Urinary bladder (tissue), 3 donors: ENCODE measurements at regions not wholly inside any gene's neighbourhood (a gene's known extent, or its start where the extent isn't known, plus 50 kb on each side); places are given as distances from the start of the nearest gene placed in this dataset.
"Not testable (repeated sequence)": the region's sequence is repeated elsewhere in the genome, so short reads cannot be mapped to it uniquely, and the experiment has no call there.

Source experiments
- DNase-seq: peaks from one replicate; pipeline ENCODE4 v3.0.0-alpha.2; 2015; ENCODE audit errors: extremely low spot score
- H3K27ac ChIP-seq: one replicate; pipeline ENCODE4 v1.5.1; 2013; ENCODE audit warnings: low read depth, mild to moderate bottlenecking, moderate library complexity
- H3K36me3 ChIP-seq: one replicate; pipeline ENCODE4 v1.6.1; 2013; ENCODE audit warnings: mild to moderate bottlenecking, moderate library complexity; ENCODE audit not compliant: insufficient read depth
- H3K4me1 ChIP-seq: one replicate; pipeline ENCODE4 v1.6.1; 2013; ENCODE audit warnings: mild to moderate bottlenecking, moderate library complexity; ENCODE audit not compliant: insufficient read depth
- H3K4me3 ChIP-seq: one replicate; pipeline ENCODE4 v1.5.1; 2013; ENCODE audit warnings: low read depth, low read length
- WGBS: extraction: QIAGEN DNeasy Blood & Tissue Kit; methylation state at CpG from one replicate; pipeline ENCODE4 v1.1.7; 2013; 5-methylcytosine and 5-hydroxymethylcytosine counted together
- donor health status: healthy with polysubstance abuse.
- donor health status: healthy.

DNA sequence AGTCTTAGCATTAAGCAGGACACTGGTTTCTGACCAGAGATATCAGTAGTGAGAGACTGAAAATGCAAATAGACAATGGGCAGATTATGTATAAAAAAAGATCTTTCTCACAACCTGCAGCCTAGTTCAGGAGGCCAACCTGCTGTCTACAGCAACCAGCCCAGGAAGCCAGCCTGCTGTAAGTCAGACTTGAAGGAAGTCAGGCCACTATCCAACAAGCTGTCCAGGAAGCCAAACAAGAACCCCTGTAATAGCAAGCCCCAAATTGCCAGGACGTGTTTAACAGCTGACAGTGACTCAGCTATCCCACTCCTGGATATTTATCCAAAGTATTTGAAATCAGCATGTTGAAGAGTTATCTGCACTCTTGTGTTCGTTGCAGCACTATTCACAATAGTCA lies 121.8 kb upstream of the SPIN1 start:
- Histone ChIP-seq H3K36me3 (no peaks in the 10 kb centered on the region), H3K27ac (no peak overlapping the region), H3K4me1 (no peaks in the 10 kb centered on the region), H3K4me3 (no peak overlapping the region)
- WGBS = 49% methylated on average over 2 of the region's 2 CpGs
- DNase-seq = no peak

DNA sequence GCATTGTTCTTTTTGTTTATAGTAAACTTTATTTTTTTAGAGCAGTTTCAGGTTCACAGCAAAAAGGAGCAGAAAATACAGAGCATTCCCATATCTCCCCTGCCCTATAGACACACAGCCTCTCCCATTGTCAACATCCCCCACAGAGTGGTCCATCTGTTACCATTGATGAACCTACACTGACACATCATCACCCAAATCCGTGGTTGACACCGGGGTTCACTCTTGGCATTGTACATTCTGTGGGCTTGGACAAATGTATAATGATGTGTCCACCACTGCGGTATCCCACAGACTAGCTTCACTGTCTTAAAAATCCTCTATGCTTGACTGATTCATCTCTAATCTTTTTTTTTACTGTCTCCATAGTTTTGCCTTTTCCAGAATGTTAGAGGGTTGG lies 120.7 kb upstream of the SPATA31C2 start:
- Histone ChIP-seq H3K36me3 (no peaks in the 10 kb centered on the region), H3K27ac (no peak overlapping the region), H3K4me3 (no peak overlapping the region), H3K4me1 (no peaks in the 10 kb centered on the region)
- WGBS = 93% methylated on average over 3 of the region's 3 CpGs
- DNase-seq = no peak

DNA sequence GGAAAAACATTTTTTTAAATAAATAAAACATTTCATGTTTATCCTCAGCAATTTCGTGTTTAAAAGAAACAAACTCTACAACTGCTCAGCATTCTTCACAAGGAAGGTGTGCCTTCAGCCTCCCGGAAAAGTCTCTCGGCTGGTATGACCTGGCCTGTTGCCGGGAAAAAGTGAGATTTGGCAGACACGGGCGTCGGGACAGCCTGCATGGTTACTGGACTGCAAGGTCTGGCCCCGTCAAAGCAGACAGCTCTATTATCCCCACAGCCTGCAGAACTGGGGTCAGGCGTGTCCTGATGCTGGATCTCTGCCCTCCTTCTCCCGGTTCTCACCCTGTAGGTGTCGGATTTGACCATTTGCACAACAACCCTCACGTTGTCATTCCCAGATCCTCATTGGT lies 120.3 kb upstream of the SPATA31C2 start:
- H3K36me3 ChIP-seq = no peaks in the 10 kb centered on the region
- H3K4me1 ChIP-seq = no peaks in the 10 kb centered on the region
- 16% methylated on average over 12 of the region's 12 CpGs for WGBS
- H3K4me3 ChIP-seq = no peak overlapping the region
- no peak overlapping the region for H3K27ac ChIP-seq
- no peak for DNase-seq

DNA sequence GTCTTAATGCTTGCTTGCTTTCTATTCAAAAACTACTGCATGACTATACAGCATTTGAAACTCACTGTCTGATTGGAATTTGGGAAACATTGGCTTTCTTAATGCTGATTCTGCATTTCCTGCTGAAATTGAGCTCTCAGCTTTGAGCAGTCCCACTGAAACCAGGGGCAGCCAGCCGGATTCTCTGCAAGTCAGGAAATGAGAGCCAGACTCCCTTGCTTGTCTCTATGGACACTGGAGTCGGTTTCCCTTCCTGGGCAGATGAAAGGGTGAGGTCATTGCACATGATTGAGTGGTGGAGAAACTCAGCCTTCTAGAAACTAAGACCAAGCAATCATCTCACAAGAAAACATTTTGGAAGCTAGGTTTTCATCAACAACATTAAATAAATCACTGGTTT lies 119.7 kb upstream of the SPATA31C2 start:
- no peak overlapping the region for H3K4me3 ChIP-seq
- H3K4me1 ChIP-seq = no peaks in the 10 kb centered on the region
- H3K27ac ChIP-seq = no peak overlapping the region
- 18% methylated on average over 2 of the region's 2 CpGs for WGBS
- peak; percentile 52 for DNase-seq
- no peaks in the 10 kb centered on the region for H3K36me3 ChIP-seq

DNA sequence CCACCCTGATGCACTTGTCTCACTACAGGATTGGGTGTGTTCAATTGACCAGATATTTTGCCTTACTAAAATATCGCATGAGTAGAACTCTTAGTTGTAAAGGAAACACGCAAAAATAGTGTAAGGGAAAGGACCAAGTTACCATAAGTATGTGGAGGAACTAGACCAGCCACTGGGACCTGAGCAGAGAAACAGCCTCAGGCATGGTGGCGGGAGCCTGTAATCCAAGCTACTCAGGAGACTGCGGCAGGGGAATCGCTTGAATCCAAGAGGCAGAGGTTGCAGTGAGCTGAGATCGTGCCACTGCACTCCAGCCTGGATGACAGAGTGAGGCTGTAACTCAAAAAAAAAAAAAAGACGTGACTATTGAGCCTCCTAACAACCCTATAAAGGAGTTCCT lies 117.9 kb upstream of the SPATA31C2 start:
- DNase-seq = no peak
- Histone ChIP-seq H3K4me3 (no peak overlapping the region), H3K36me3 (no peaks in the 10 kb centered on the region), H3K27ac (no peak overlapping the region), H3K4me1 (no peaks in the 10 kb centered on the region)
- 90% methylated on average over 7 of the region's 7 CpGs for WGBS

DNA sequence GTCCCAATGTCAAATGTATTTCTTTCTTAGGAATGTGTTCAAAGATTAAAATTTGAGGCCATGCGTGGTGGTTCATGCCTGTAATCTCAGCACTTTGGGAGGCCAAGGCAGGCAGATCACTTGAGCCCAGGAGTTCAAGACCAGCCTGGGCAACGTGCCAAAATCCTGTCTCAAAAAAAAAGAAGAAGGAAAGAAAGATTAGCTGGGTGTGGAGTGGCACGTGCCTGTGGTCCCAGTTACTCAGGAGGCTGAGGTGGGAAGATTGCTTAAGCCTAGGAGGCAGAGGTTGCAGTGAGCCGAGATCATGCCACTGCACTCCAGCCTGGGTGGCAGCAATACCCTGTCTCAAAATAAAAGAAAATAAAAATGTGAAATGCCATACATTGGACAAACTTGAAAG lies 117.5 kb upstream of the SPATA31C2 start:
- not testable (repeated sequence) for H3K4me3 ChIP-seq, DNase-seq, H3K4me1 ChIP-seq, H3K27ac ChIP-seq, H3K36me3 ChIP-seq
- WGBS = 64% methylated on average over 4 of the region's 4 CpGs

DNA sequence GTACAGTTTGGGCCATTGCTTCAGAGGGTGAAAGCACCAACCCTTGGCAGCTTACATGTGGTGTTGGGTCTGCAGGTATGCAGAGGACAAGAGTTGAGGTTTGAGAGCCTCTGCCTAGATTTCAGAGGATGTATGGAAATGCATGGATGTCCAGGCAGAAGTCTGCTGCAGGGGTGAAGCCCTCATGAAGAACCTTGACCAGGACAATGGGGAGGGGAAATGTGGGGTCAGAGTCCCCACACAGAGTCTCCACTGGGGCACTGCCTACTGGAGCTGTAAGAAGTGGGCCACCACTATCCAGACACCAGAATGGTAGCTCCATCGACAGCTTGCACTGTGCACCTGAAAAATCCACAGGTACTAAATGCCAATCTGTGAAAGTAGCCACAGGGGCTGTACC lies 113.6 kb upstream of the SPATA31C2 start:
- Histone ChIP-seq H3K27ac (no peak overlapping the region), H3K36me3 (no peaks in the 10 kb centered on the region), H3K4me1 (no peaks in the 10 kb centered on the region), H3K4me3 (no peak overlapping the region)
- no peak for DNase-seq
- WGBS = 93% methylated on average over 1 of the region's 1 CpG

DNA sequence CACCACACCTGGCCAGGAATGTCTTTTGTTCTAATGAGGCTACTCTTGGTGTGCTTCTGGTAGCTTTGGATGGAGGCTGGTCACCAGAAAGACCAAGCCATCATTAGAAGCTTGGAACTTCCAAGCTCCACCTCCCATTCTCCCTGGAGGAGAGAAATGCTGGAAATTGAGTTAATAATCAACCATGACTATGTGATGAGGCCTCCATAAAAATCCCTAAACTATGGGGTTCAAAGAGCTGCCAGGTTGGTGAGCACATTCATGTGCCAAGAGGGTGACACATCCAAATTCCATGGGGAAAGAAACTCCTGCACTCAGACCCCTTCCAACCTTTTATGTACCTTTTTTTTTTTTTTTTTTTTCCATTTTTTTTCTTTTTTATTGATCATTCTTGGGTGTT lies 105.5 kb upstream of the SPATA31C2 start:
- H3K36me3 ChIP-seq = no peaks in the 10 kb centered on the region
- DNase-seq = no peak
- H3K4me1 ChIP-seq = no peaks in the 10 kb centered on the region
- no peak overlapping the region for H3K27ac ChIP-seq
- H3K4me3 ChIP-seq = no peak overlapping the region

DNA sequence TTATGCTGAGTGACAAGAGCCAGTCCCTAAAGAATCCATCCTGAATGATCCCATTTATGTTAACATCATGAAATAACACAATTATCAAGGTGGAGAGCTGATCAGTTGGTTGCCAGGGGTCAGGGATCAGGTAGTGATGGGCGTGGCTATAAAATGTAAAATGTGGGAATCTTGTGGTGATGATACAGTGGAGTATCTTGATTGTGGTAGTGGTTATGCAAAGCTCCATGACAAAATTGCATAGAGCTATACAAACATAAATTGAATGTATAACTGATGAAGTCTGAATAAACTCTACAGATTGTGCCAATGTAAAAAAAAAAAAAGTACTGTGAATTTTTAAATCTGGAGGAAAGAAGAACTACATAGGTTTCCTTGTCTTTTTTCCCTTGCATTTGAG lies 104.6 kb upstream of the SPATA31C2 start:
- Histone ChIP-seq H3K27ac (no peak overlapping the region), H3K36me3 (no peaks in the 10 kb centered on the region), H3K4me1 (no peaks in the 10 kb centered on the region), H3K4me3 (no peak overlapping the region)
- 94% methylated on average over 1 of the region's 1 CpG for WGBS
- DNase-seq = no peak

DNA sequence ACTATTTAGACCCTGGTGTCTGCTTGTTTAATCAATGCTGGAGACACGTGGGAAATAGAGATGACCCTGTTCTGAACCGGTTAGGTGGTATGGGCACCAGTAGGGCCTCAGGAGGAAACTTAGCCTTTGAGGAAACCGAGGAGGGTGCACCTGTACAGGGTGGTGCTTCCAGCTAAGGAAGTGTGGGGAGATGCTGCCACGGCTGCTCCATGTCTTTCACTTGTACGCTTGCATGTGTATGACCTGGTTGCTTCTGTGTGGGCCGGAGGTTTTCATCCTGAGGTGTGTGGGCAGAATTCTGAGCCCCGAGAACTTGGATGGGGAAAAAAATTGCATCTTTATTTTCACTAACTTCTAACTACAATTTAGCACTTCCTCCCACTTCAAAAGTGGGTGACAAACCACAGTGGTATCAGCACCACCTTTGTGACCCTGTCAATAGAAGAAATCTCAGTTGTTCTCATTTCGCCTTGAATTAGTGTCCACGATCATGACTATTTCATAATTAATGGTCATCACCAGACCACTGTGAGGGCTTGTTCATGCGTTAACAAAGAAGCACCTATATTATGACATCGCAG lies 99.8 kb upstream of the SPATA31C2 start:
- 85% methylated on average over 11 of the region's 11 CpGs for WGBS
- H3K27ac ChIP-seq = no peak overlapping the region

DNA sequence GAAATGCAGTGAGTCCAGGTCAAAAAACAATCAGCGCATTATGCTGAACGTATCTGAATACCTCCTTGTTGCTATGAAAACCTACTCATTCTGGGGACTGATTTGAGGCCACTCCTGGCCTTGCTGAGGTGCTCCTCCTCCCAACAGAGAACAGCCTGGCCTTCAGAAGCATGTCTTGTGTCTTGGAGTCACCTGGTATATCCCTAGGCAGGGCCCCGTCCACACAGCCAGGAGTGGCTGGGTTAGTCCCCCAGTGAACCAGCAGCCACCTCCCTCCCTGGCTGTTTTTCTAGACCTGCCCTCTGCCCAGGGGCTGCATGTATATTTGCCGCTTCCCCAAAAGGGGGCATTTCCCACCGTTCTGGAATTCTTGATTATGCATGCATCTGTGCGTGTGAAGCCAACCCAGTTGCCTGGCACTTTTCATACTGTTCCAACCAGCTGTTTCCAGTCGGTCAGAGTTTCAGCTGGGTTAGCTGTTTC lies 99.2 kb upstream of the SPATA31C2 start:
- H3K4me1 ChIP-seq = no peaks in the 10 kb centered on the region
- H3K36me3 ChIP-seq = no peaks in the 10 kb centered on the region
- no peak for DNase-seq
- H3K27ac ChIP-seq = no peak overlapping the region
- WGBS = 61% methylated on average over 7 of the region's 7 CpGs
- no peak overlapping the region for H3K4me3 ChIP-seq

More for the DNA sequence above, 99.8 kb upstream of the SPATA31C2 start:
- Histone ChIP-seq H3K4me1 (no peaks in the 10 kb centered on the region), H3K36me3 (no peaks in the 10 kb centered on the region), H3K4me3 (no peak overlapping the region)
- no peak for DNase-seq

DNA sequence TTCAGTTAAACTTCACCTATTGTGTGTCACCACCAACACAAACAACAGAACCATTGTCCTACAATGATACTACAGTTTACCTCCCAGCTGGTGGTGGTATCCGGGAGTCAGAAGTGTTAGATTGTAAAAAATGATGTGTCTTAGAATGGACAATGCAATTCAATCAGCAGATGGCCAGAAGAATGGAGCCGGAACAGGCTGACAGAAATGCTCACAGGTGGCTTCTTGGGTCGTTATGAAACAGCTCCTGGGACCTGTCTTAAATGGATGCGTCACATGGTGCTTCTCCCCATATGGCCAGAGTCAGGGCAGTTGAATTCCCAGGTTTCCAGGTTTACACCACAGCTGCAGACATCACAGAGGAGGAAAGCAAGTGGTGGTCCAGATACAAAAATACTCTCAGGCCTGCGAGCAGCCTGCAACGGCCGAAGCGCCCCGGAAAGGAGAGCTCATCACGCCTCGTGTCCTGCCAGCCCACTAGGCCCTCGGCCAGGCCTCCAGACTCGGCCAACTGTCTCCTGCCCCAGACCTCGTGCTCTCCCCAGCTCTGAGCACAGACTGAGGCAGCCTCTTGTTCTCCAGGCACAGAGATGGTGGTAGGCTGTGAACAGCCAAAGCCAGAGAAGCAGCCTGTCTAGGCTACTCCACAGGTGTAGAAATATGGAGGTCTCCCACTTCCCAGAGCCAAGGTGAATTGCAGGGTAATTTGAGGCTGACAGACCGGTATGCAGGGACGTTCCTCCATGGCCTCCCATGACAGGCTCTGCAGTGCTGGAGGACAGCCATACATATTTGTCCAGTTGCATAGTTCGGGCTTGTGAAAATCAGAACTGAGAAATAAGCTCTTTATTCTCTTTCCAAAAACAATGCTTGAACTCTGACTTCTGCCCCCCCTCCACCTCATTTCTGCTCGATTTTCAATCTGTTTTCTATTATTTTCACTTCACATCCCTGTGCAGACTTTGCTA lies 98.5 kb upstream of the SPATA31C2 start:
- Histone ChIP-seq H3K4me1 (no peaks in the 10 kb centered on the region), H3K36me3 (no peaks in the 10 kb centered on the region), H3K27ac (no peak overlapping the region), H3K4me3 (no peak overlapping the region)
- DNase-seq = peak; percentile 25
- WGBS = 34% methylated on average over 18 of the region's 18 CpGs

DNA sequence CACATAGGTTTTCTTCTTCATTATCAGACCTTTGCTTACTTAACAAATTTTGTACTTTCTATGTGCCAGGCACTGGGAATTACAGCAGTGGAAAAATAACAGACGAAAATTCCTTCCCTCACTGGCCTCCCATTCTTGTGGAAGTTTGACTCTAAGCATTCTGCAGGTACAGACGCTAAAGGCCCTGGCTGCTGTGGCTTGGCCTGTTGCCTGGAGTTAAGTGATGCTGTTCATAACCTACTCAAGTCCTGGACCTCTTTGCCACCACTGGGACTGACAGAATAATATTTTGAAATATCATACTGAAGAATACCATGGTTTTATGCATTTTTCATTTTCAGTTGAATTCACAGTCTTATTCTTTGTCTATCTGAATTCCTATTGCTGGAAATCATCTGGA lies 97.3 kb upstream of the SPATA31C2 start:
- 79% methylated on average over 2 of the region's 2 CpGs for WGBS
- no peak overlapping the region for H3K4me3 ChIP-seq
- no peaks in the 10 kb centered on the region for H3K36me3 ChIP-seq
- no peaks in the 10 kb centered on the region for H3K4me1 ChIP-seq
- no peak overlapping the region for H3K27ac ChIP-seq
- DNase-seq = no peak

DNA sequence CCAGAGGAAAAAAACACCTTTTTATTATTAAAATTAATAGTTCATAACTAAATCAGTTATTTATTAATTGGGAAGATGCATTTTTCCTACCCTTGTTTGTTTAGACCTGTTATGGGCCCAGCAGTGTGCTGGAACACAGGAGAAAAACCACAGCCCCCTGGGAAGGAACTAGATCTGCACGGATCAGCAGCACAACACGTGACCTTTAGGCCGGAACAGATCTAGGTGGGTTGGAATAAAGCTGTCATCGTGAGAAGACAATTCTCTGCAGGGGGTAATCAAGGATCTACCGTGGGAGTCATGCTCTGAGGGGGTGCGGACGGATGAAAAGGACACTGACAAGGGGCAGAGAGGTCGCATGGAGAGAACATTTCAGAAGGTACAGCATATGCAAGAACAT lies 95.8 kb upstream of the SPATA31C2 start:
- 77% methylated on average over 8 of the region's 8 CpGs for WGBS
- Histone ChIP-seq H3K4me3 (no peak overlapping the region), H3K27ac (no peak overlapping the region), H3K36me3 (no peaks in the 10 kb centered on the region), H3K4me1 (no peaks in the 10 kb centered on the region)
- DNase-seq = no peak
